CD4-positive, alpha-beta T cell treated with Interleukin-6 for 4 hours (primary cell): ENCODE measurements at regions not wholly inside any gene's neighbourhood (a gene's known extent, or its start where the extent isn't known, plus 50 kb on each side); places are given as distances from the start of the nearest gene placed in this dataset.
"Not testable (repeated sequence)": the region's sequence is repeated elsewhere in the genome, so short reads cannot be mapped to it uniquely, and the experiment has no call there.

ENCODE experiments used
- DNase-seq: peaks from one replicate; pipeline ENCODE4 v3.0.0-alpha.2; 2020; ENCODE audit warnings: mixed read lengths

DNA sequence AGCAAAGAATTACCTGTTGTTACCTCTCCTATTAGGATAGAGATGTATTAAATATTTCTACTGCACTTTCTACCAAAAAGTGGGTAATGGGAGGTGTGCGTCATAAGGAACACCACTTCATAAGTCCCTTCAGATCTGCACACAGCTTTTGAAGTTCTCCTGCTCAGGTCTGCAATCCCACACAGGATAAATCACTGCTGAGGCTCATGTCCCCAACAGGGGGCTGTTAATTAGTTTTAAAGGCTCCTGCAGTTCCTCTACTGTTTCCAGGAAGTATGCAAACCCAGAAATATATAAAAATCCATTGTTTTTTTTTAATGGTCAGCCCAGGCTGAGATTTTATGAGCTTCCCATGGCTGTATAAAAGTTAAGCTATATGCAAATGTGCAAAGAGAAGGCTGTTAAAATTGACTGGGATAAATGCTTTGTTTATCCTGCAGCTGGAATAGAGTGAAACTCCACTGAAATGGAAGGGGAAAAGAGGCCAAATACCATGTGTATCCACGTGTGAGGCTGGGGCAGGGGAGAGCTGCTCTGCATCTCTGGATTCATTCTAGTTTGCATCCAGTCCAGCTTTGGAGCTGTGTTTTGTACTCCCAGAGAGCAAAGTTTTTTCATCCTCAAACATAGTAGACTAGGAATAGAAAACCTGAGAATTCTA lies 903.7 kb downstream of the TDRD15 start:
- DNase-seq, result no peak

DNA sequence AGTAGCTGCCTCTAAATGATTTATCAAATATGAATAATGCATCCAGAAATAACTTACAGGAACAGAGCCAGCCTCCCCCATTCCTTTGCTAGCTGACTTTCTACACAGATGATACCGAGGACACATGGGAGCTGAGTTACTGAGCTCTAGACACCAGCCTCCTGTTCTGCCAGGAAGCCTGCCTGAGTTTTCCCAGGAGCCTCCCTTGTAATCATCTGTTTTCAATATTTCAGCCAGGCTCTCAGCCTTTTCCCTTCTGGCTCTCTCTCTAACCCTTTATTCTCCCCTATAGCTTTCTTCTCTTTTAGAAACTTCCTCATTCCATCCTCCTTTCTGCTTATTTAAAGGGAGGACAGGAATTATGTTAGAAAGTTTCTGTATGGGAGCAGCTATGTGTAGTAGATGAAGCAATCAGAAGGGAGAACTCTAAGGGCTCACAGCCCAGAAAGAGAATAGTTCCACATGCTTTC lies 911.6 kb downstream of the TDRD15 start:
- no peak for DNase-seq

DNA sequence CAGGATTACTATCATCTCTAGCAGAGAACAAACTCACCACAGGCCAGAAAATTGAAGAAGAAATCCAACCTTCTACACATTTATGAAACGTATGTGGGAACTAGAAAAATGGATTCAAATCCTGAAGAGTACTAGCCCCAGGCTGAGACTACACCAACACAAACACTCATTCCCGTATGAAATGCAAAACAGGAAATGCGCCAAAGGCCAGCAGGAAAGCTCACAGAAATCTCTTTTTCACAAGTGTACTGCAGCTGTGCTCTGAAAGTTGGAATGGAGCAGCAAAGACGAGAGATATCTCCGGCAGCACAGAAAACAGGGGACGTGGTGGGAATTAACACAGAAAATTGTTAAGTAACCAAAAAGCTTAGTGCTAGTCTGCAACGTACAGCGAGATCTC lies 913.5 kb downstream of the TDRD15 start:
- DNase-seq, result no peak

DNA sequence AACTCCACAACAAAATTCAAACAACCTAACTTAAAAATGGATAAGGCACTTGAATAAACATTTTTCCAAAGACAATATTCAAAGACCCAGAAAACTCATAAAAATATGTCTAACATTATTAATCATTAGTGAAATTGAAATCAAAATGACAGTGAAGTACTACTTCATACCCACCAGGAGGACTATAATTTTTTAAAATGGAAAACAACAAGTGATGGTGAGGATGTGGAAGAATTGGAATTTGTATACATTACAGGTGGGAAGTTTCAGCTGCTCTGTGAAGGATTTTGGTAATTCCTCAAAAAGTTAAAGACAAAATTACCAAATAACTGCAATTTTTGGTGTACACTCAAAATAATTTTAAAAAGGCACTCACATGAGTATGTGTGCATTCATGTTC lies 920.0 kb downstream of the TDRD15 start:
- no peak for DNase-seq

DNA sequence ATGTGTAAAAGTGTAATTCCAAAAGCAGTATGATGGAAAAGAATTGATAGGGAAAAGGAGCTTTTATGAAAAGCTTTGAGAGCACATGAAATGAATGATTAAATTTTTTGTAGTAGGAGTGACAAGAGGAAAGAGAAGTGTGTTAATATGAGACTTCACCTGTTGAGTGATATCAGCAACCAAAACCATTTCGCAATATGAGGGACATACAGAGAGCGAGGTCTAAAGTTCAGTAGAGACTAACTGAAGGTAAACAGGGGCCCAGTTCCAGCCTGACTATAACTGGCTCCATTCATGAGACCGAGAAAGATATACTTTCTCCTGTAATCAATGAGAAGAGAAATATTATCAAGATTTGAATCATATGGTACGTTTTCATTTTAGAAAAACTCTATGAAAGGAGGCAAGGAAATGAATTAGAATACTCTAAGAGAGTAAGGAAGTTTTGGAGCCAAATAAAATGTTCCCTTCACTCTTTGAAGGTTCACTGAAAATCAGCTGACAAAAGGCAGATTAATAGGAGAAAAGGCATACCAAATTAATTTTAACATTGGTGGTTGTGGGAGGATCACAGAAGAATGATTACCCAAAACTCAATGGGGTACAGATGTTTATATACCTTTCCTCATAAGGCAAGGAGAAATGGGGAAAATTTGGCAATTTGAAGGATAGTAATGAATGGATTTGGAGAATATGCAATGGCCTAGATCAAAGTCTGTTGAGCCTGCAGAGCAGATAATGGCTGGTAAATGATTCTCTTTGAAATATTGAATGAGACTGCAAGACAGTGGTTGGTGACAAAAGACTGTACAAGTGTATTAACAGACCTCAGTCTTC lies 932.2 kb downstream of the TDRD15 start:
- DNase-seq, result no peak

DNA sequence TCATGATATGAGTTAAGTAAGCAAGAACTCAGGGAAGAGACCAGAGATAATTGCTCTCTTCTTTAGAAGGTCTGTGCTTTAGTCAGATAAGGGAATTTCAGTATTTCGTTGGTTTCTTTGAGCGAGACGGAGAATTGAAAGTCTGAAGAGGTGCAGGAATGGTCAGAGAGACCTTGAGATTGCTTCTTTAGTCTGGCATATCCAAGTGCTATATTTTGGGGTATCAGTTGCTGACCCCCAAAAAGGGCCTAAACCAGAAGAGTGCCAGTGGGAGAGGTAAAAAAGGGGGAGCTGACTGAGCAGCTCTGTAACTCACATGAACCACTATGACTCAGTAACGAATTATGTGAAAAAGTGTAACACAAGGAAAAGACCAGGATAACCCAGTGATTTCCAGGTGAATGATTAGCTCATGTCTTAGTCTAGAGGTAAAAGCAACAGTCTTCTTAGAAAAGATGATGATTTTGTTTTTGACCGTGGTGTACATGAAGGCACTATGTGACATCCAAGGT lies 932.9 kb downstream of the TDRD15 start:
- no peak for DNase-seq

DNA sequence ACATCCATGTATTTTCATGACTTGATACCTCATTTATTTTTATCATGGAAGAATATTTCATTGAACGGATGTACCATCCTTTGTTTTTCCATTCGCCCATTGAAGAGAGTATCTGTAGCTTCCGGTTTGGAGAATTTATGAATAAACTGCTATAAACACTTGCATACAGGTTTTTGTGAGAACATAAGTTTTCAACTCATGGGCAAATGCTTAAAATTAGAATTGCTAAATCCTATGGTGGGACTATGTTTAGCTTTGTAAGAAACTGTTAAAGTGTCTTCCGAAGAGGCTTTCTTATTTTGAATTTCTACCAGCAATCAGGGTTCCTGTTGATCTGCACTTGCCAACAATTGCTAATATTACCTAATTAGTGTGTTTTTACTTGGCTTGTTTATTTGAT lies 938.9 kb downstream of the TDRD15 start:
- DNase-seq, result no peak

DNA sequence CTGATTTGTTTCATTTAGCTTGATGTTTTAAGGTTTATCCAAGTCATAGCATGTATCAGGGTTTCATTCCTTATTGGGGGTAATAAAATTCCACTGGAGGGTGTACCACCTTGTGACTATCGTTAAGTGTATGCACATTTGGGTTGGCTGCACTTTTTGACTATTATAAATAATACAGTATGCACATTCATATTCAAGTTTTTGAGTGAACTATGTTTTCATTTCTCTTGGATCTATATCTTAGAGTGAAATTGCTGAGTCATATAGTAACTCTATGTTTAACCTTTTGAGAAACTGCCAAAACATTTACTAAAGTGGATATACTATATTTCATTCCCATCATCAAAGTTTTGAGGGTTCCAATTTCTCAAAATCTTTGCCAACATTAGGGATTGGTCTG lies 952.7 kb downstream of the TDRD15 start:
- DNase-seq, result no peak

DNA sequence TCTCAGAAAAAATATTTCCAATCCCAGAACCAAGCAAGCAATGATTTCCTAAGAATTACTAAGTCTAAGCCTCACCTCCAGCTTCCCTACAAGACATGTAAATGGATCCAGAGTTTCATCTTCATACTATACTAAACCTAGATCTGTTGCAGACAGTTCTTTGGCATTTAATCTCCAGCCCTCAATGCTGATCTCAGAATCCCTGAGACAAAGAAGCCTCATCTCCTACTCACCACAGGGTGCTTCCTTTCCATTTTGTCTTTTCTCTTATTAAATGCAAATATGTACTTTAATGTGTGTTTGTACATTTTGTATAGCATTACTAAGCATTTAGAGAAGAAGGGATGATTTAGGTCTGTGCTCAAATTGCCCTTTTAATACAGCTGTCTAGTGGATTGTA lies 954.9 kb downstream of the TDRD15 start:
- no peak for DNase-seq

DNA sequence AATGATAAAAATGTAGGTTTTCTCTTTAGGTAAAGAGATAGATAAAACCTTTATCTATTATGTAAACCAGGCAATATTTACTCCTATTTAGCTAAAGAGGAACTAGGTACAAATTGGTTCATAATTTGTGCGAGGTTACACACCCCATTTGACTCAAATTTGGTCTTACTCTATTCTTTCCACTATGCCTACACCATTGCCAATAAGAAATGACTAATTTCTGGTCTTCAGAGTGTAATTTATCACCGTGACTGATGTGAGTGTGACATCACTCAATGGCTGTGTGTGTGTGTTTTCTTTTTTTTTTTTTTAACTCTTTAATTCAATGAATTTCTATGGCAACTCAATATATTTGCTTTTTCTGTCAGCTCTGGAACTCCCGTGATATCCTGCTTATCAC lies 955.8 kb downstream of the TDRD15 start:
- DNase-seq, result no peak

DNA sequence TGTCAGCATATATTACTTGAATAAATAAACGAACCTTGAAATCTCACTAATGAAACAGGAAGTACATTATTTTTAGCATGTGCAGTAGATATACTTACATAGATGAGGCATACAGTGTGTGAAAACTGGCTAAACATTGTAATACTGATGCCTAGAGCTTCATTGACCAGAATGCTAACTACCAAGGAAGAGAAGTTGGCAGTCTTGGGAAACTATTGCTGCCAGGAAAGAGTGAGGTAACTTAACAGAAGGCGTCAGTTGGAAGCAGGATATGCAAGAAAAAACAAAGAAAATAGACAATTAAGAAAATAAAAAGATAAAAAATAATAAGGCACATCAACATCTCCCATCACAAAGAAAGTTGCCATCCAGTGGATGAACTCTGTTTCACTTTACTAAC lies 963.0 kb downstream of the TDRD15 start:
- no peak for DNase-seq

DNA sequence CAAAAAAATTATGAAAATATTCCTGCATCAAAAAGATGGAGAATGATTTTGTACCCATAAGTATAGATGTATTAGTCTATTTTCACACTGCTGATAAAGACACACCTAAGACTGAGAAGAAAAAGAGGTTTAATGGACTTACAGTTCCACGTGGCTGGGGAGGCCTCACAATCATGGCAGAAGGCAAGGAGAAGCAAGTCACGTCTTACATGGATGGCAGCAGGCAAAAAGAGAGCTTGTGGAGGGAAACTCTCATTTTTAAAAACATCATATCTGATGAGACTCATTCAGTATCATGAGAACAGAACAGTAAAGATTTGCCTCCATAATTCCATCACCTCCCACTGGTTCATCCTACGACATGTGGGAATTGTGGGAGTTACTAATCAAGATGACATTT lies 979.8 kb downstream of the TDRD15 start:
- DNase-seq, result not testable (repeated sequence)

DNA sequence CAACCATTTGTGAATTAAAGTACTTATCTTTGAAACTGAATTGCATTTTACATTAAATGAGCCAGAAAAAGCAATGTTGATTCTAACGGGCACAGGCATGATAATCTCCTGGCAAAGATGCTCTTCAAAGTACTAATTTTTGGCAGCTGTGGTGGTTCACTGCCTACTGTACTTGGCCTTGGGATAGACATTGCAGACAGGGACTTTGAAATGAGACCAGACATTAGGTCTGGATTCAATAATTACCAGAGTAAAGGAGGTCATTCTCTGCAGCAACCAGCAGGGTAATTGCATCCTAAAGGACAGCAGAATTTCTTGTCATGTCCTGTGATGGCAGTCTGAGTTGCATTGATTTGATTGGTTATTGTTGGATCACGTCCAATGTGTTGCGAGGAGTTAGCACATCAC lies 986.5 kb downstream of the TDRD15 start:
- DNase-seq, result no peak

DNA sequence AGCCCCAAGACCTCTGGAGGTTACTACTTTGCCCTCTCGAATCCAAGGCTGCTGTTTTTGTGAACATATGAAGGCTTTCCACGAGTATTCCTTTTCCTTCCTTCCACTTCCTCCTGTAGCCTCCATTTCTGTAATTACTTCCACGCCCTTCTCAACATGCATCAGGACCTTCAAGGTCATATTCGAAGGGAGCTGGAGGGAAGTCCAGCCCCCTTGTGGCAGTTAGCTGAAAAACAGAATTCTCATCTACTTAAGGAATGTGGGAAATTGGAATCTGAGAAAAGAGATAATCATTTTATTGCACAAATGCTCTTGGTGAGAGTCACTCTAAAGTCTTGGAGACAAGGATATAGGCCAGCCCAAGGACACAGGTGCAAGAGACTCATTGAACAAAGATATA lies 1000.2 kb downstream of the TDRD15 start:
- no peak for DNase-seq

DNA sequence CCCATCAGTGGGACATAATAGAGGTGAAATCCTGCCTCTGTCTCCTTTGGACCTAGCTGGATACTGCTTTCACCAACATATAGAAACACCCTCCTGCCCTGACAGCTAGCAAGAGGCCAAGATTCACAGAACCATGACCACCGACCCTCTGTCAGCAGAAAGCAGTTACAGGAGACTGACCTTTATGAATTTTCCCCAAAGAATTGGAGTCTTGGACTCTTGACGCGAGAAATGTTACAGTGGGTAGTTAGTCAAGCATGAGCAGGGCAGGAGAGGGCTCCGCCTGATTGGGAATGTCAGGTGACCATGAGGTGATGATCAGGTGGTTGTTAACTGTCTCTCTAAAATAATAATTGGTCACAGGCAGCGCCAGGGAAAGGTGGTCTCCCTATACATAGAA lies 1002.3 kb downstream of the TDRD15 start:
- DNase-seq, result no peak

DNA sequence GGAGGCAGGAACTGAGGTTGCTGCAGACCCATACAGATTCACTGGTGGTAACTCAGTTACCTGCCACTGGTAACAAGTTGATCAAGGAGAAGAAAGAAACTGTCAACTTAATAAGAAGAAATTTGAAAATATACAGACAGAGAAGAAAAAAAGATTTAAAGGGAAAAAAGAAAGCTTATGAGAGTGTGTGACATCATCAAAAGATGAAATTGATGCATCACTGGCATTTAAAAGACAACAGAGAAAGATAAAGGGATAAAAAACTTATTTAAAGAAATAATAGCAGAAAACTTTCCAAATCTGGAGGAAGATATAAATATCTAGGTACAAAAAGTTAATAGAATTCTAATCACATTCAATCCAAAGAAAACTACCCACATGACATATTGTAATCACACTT lies 1003.2 kb downstream of the TDRD15 start:
- DNase-seq, result no peak

DNA sequence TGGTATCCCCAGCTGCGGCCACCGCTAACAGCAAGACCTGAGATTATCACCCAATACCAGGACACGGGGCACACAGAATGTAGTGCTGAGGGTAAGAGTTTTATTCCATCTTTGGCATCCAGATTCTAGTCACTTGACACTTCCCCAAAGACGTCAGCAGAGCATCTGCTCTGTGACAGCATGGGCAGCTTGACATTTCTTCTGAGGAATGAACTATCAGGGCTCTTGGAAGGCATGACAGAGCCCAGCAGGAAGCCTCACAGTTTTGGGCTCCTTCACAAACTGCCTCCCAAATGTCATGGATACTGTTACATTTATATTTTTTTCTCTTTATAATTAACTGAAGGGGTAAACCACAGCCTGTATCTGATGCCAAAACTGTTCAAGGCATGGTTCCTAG lies 1010.7 kb downstream of the TDRD15 start:
- no peak for DNase-seq

DNA sequence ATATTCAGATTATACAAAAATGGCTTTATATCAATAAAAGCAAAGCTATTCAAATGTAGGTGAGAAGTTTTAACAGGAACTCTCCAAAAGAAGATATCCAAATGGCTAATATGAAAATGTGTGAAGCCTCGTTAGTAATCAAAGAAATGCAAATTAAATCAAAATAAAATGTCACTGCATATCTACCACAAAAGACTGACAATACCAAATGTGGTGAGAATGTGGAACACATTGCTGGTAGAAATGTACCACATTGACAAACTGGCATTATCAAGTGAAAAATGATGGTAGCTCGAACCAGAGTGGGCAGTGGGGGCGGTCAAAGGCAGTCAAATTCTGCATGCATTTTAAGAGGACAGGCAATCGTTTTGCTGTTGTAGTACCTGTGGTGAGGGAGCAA lies 1012.7 kb downstream of the TDRD15 start:
- DNase-seq, result no peak

DNA sequence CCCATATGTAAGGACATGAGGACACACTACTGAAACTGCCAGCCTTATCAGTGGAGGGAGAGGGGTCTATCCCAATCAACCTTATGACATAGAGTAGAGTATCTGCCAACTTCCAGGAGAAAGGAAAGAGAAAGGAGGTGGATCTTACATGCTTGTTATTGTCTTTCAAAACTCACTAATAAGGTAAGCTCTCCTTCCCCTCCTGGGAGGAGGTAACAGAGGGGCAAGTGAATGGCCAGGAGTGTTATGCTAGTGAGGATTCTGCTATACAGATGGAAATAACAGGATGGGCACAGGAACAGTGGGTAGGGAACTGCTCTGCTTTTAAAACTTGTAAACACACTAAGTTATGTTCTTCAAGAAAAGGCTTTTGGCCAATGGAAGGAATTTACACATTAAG lies 1020.1 kb downstream of the TDRD15 start:
- DNase-seq, result no peak

DNA sequence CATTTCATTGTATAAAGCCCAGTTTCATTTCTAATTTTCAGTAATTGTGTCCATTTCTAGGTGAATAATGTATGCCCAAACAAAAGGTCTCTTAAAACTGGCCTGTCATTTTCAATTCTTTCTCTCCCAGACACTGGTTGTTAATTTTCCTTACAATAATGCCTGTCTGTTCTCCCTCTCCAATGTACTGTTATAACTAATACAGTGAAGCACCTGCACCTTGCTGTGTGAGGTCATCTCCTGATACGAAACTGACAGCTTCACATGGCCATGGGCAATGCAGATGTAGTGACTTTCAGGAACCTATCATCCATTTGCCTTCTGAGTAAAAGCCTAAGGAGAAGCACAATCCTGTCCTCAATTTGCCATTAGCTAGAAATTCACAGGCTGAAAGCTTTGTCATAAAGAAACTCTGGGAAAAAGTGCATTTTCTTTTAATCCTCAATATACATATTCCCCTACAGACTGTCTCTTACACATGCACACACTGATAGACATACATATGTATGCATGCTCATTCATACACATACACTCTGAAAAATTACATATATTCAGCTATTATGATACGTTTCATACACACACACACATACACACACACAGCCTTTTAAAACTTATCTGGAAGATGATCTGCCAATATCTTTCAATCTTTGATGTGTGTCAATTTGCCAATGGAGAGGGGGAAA lies 1030.3 kb downstream of the TDRD15 start:
- DNase-seq, result no peak

DNA sequence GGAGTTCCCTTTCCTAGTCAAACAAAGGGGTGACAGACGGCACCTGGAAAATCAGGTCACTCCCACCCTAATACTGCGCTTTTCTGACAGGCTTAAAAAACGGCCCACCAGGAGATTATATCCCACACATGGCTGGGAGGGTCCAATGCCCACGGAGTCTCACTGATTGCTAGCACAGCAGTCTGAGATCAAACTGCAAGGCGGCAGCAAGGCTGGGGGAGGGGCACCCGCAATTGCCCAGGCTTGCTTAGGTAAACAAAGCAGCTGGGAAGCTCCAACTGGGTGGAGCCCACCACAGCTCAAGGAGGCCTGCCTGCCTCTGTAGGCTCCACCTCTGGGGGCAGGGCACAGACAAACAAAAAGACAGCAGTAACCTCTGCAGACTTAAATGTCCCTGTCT lies 1032.9 kb downstream of the TDRD15 start:
- not testable (repeated sequence) for DNase-seq

DNA sequence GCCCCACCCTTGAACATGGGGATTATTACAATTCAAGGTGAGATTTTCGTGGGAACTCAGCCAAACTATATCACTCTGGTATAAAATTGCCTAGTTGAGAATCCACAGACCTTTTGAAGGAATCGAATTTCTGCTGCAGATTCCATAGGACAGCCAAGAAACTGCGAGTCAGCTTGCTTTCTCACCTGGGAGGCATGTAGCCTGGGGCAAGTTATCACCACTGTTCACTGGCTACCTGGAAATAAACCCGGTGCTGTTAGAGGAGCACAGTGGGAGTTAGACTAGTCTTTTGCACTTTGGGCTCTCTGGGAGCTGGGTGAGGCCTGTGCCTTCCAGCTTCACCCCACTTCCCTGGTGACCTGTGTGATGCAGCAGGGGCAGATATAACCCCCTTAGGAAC lies 1043.5 kb downstream of the TDRD15 start:
- DNase-seq, result no peak

DNA sequence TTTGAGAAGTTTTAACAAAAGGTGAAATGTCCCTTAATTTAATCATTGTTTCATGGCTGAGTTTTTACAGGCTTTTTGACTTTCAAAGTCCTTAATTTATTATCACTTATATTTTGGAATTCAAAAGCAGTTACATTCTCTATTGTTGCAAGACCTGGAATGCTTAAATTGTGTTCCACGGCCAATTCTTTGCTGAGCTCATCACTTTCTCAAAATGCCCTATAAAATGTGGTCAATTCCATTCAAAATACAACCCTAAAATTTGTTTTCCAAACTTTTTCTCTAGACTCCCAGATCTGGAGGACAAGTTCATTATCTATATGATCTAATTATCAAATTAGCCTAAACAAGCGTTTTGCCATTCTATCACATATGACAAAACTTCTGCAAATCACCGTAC lies 1051.2 kb downstream of the TDRD15 start:
- DNase-seq, result no peak

DNA sequence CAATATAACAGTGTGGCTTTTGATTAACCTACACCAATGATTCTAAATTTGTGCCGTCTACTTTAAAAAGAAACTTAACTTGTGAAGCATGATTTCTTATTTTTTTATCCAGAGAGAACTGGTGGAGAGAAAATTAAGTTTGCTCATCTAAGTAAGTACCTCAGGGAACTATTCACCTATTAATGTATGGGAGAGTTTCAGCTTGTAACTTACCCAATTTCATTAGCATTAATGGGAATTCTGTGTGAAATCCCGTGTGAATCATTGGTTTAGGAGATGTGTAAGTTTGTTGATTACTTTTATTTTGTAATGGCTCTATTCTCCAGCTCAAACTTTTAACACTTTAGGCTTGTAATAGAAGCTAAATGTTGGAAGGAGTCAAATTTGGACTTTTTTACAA lies 1061.5 kb downstream of the TDRD15 start:
- no peak for DNase-seq
